ENCODE measurements at regions not wholly inside any gene's neighbourhood (a gene's known extent, or its start where the extent isn't known, plus 50 kb on each side); places are given as distances from the start of the nearest gene placed in this dataset.

GRCh38 chr2:83874712-83875430 is 584.2 kb downstream of the SUCLG1 start:
- no peak for TF ChIP-seq CTCF (IDR thresholded peaks at IDR 0.05; ENCODE audit: insufficient read depth, low read length, poor library complexity, severe bottlenecking)
- no peak for TF ChIP-seq EZH2phosphoT487 (conservative IDR thresholded peaks at IDR 0.05; ENCODE audit: low read length)

Measured in SU-DHL-6 (cell line).